ENCODE measurements at regions not wholly inside any gene's neighbourhood (a gene's known extent, or its start where the extent isn't known, plus 50 kb on each side); places are given as distances from the start of the nearest gene placed in this dataset.
"Not testable (repeated sequence)": the region's sequence is repeated elsewhere in the genome, so short reads cannot be mapped to it uniquely, and the experiment has no call there.

GRCh38 chr12:127487031-127487430 is 779.9 kb upstream of the TMEM132C start:
- no peak for DNase-seq

- DNase-seq = no peak
These were observed 777.9 kb upstream of the TMEM132C start for GRCh38 chr12:127489061-127489460.

GRCh38 chr12:127494961-127495915 is 771.7 kb upstream of the TMEM132C start:
- no peak for DNase-seq

GRCh38 chr12:127496255-127496654 is 770.7 kb upstream of the TMEM132C start:
- DNase-seq = no peak

- DNase-seq = no peak
These were observed 766.4 kb upstream of the TMEM132C start for GRCh38 chr12:127500512-127501035.

GRCh38 chr12:127501916-127502315 is 765.1 kb upstream of the TMEM132C start:
- no peak for DNase-seq

GRCh38 chr12:127503246-127503645 is 763.7 kb upstream of the TMEM132C start:
- no peak for DNase-seq

GRCh38 chr12:127503996-127504395 is 763.0 kb upstream of the TMEM132C start:
- not testable (repeated sequence) for DNase-seq

GRCh38 chr12:127504874-127505273 is 762.1 kb upstream of the TMEM132C start:
- no peak for DNase-seq

GRCh38 chr12:127507341-127507740 is 759.6 kb upstream of the TMEM132C start:
- DNase-seq = no peak

- DNase-seq = no peak
These were observed 757.7 kb upstream of the TMEM132C start for GRCh38 chr12:127509066-127509778.

GRCh38 chr12:127515941-127516340 is 751.0 kb upstream of the TMEM132C start:
- DNase-seq = no peak

- no peak for DNase-seq
These were observed 750.5 kb upstream of the TMEM132C start for GRCh38 chr12:127516467-127516866.

- DNase-seq = no peak
These were observed 747.2 kb upstream of the TMEM132C start for GRCh38 chr12:127519779-127520178.

- no peak for DNase-seq
These were observed 740.0 kb upstream of the TMEM132C start for GRCh38 chr12:127526925-127527324.

- no peak for DNase-seq
These were observed 738.4 kb upstream of the TMEM132C start for GRCh38 chr12:127528551-127528950.

- no peak for DNase-seq
These were observed 735.4 kb upstream of the TMEM132C start for GRCh38 chr12:127531542-127531941.

- DNase-seq = no peak
These were observed 733.6 kb upstream of the TMEM132C start for GRCh38 chr12:127533353-127533752.

- DNase-seq = no peak
These were observed 730.0 kb upstream of the TMEM132C start for GRCh38 chr12:127536833-127537428.

GRCh38 chr12:127538316-127538715 is 728.7 kb upstream of the TMEM132C start:
- DNase-seq = no peak

GRCh38 chr12:127539226-127539858 is 727.6 kb upstream of the TMEM132C start:
- no peak for DNase-seq

GRCh38 chr12:127542391-127542790 is 724.6 kb upstream of the TMEM132C start:
- DNase-seq = no peak

All from left kidney (tissue), 1 donor.